NCI-H1694 (cell line): ENCODE measurements at regions not wholly inside any gene's neighbourhood (a gene's known extent, or its start where the extent isn't known, plus 50 kb on each side); places are given as distances from the start of the nearest gene placed in this dataset.

Experiments used
- DNase-seq: peaks from one replicate; lab custom pipeline; 2025; lab: John Stamatoyannopoulos, UW

DNA sequence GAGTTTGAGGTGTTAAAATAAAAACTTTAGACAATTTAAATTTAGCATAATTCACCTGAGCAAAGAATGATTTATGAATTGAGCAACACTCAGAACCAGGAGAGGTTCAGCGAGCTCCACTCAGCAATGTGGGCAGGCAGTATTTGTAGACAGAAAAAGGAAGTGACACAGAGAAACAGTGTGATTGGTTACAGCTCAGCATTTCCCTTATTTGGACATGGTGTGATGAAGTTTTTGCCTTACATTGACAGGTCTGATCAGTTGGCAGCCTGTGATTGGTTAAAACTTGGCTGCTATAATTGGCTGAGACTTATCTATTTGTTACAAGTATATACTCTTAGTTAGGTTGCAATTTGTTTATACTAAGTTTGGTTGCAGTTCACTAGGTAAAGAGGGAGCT is 621.2 kb upstream of the PRMT6 start:
- DNase-seq = no peak

GRCh38 chr1:106439475-106439874 is 617.0 kb upstream of the PRMT6 start:
- DNase-seq = no peak

DNA sequence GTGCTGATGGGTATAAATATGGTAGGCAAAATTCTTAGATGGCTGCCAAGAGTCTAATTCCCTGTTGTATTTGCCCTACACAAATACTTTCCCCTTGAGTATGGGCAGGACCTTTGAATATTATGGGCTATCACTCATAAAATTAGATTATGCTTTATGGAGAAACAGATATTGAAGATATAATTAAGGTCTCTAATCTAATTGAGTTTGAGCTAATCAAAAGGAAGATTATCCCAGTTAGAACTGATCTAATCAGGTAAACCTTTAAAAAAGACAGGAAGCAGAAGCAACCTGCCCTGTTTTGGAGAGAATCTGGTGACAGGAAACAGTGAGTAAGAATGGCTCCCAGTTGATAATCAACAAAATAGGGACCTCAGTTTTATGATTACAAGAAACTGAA is 609.0 kb upstream of the PRMT6 start:
- no peak for DNase-seq

GRCh38 chr1:106456832-106457231 is 599.6 kb upstream of the PRMT6 start:
- DNase-seq = no peak

GRCh38 chr1:106457368-106457767 is 599.1 kb upstream of the PRMT6 start:
- DNase-seq = no peak

DNA sequence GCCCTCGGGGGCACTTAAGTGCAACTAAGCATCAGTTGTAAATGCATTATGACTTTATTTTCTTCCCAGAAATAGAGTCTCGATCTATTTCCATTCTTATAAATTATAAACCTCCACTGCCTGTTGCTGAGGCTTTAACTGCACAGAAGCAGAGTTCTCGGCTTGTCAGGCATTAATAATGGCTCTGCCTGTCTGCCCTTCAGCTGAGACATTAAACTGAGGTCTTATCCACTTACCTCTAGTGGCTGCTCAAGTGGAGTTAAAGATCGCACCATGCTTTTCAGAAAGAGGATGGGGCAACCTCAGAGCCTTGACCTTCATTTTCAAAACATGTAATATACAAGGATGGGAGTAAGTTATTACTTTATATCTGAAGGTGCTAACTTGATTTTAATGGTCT is 597.6 kb upstream of the PRMT6 start:
- no peak for DNase-seq

DNA sequence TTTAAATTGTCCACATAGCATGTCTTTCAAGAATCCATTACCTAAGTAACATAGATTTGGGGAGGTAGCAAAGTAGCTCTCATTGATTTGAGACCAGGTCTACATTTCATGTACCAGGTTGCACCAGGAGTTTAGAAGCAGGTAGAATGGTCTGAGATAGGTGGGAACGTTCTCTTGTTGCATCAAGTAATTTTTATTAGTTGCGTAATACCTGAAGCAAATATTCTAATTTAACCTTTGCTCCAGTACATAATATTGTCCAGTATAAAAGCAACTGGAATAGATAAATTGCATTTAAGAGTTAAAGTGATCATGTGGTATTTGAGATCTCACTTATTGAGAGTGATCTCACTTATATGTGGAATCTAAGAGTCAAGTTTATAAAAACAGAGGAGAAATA is 597.1 kb upstream of the PRMT6 start:
- no peak for DNase-seq

DNA sequence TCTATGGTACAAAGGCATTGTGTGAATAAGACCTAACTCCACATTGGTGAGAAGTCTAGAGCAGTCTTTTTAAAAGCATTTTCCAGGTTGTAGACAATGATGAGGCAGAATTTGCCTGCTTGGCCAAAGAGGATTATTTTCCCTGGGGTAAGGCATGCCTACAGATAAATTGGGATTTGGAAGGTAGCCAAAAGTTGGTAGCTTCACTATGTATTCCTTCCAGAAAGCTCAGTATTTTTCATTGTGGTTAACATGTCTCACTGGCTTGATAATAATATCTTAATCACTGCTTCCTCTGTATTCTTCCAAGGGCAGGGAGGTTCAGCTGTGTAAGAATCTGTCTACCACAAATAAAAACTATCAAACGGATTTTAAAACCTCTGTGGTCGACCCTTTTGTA is 590.8 kb upstream of the PRMT6 start:
- no peak for DNase-seq

- no peak for DNase-seq
Observed at GRCh38 chr1:106480629-106481028, 575.8 kb upstream of the PRMT6 start.

DNA sequence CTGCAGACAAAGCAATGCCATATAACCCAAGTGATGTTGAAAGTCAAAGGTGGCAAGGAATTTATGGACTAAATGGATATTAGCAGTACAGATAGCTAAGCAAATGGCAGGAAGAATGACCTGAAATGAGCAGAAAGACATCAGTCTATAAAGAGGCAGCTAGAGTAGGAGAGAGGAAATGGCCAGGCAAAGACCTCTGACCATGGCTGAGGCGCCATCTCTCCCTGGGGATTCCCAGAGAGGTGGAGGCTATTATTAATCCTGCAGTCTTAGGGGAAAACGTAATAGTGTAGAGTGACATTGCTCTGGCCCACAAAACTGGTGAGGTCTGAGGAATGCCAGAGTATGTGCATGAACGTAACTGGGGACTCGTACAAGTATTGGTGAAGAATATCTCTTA is 563.6 kb upstream of the PRMT6 start:
- no peak for DNase-seq

GRCh38 chr1:106494646-106495045 is 561.8 kb upstream of the PRMT6 start:
- no peak for DNase-seq

- no peak for DNase-seq
Observed at GRCh38 chr1:106498238-106498637, 558.2 kb upstream of the PRMT6 start.

- DNase-seq = no peak
Observed at GRCh38 chr1:106502659-106503058, 553.8 kb upstream of the PRMT6 start.

GRCh38 chr1:106515375-106515774 is 541.1 kb upstream of the PRMT6 start:
- no peak for DNase-seq

DNA sequence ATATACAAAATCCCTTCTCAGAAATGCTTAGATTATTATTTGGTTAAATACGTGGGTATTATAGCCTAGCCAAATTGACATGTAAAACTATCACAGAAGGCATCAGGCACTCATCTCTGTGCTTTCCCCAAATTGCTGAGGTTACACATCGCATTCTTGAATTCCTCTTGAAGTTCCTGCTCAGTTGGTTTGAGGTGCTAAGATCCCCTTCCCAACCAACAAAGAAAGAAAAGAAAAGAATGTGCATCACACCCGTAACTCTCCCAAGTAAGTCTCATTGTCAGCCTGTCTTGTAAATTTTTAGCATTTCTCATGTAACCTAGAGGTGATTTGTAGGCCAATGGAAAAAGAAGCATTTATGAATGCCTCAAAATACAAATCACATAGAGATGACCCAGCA is 539.2 kb upstream of the PRMT6 start:
- no peak for DNase-seq

- DNase-seq = no peak
Observed at GRCh38 chr1:106523497-106523896, 533.0 kb upstream of the PRMT6 start.

DNA sequence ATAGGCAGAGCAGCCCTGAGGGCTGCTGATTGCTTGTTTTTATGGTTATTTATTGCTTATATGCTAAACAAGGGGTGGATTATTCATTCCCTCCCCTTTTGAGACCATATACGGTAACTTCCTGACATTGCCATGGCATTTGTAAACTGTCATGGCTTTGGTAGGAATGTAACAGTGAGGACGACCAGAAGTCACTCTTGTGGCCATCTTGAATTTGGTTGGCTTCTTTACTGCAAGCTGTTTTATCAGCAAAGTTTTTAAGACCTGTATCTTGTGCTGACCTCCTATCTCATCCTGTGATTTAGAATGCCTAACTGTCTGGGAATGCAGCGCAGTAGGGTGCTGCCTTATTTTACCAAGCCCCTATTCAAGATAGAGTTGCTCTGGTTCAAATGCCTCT is 531.8 kb upstream of the PRMT6 start:
- DNase-seq = no peak

GRCh38 chr1:106526650-106527049 is 529.8 kb upstream of the PRMT6 start:
- DNase-seq = no peak

- DNase-seq = no peak
Observed at GRCh38 chr1:106534612-106535011, 521.9 kb upstream of the PRMT6 start.

GRCh38 chr1:106536741-106537140 is 519.7 kb upstream of the PRMT6 start:
- DNase-seq = no peak

GRCh38 chr1:106548726-106549125 is 507.7 kb upstream of the PRMT6 start:
- DNase-seq = no peak

GRCh38 chr1:106554294-106554693 is 502.2 kb upstream of the PRMT6 start:
- DNase-seq = no peak

- no peak for DNase-seq
Observed at GRCh38 chr1:106555571-106555970, 500.9 kb upstream of the PRMT6 start.

DNA sequence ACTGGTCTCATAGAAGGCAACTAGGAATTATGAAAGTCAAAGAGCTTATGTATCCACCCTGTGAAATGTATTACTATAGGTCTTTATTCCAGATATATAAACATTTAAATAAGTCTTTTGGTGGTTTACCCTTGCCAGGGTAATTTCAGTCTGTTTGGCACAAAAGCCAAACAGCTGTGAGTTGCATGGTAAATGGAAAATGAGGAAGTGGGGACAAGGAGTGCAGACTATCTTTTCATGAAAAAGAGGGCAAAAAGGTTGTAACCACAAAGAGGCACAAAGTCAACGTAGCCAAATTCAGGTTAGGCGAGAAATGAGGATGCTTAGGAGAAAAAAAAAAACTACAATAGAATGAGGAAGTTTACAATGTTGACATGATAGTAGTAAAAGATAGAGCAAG is 492.3 kb upstream of the PRMT6 start:
- no peak for DNase-seq
